SK-N-SH (cell line): ENCODE measurements at regions not wholly inside any gene's neighbourhood (a gene's known extent, or its start where the extent isn't known, plus 50 kb on each side); places are given as distances from the start of the nearest gene placed in this dataset.

Experiments
- EZH2phosphoT487 ChIP-seq: fragments of 200-600 bp; sonication (generic); IDR thresholded peaks from 2 replicates; pipeline ENCODE4 v1.6.1; 2017; ENCODE audit warnings: low read depth, mixed run types, mild to moderate bottlenecking, antibody characterized with exemption, moderate library complexity, borderline replicate concordance
- TEAD4 ChIP-seq: IDR thresholded peaks from 2 replicates; pipeline ENCODE4 v1.4.0; 2012; ENCODE audit warnings: mild to moderate bottlenecking, borderline replicate concordance; ENCODE audit not compliant: insufficient read depth
- TF ChIP-seq, protein P1 (sequence below): fragments of 200-600 bp; sonication (generic); IDR thresholded peaks from 2 replicates; pipeline ENCODE4 v1.6.1; 2017; ENCODE audit warnings: antibody characterized with exemption, mild to moderate bottlenecking, moderate library complexity
- TF ChIP-seq, protein P2 (sequence below): IDR thresholded peaks from 2 replicates; pipeline ENCODE4 v1.4.0; 2012; ENCODE audit warnings: low read depth, borderline replicate concordance

DNA sequence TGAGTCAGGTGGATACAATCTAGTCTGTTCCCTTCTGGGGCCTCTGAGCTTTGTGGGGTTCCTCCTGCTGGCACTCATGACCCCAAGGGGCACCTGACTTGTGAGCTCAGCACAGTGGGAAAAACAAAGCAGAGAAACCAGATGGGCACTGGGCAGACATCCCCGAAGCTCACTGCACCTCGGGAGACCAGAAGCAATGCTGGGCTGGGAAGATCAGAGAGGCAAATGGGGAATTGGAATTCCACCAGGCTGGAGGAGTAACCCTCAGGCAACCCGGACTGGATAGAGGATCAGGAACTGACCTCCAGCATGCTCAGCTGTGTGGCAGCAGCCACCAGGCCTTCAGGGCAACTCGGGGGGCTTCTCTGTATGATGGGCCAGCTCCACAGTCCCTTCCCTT, 50.3 kb downstream of the ABCC12 start:
- TF ChIP-seq, protein P1, sequence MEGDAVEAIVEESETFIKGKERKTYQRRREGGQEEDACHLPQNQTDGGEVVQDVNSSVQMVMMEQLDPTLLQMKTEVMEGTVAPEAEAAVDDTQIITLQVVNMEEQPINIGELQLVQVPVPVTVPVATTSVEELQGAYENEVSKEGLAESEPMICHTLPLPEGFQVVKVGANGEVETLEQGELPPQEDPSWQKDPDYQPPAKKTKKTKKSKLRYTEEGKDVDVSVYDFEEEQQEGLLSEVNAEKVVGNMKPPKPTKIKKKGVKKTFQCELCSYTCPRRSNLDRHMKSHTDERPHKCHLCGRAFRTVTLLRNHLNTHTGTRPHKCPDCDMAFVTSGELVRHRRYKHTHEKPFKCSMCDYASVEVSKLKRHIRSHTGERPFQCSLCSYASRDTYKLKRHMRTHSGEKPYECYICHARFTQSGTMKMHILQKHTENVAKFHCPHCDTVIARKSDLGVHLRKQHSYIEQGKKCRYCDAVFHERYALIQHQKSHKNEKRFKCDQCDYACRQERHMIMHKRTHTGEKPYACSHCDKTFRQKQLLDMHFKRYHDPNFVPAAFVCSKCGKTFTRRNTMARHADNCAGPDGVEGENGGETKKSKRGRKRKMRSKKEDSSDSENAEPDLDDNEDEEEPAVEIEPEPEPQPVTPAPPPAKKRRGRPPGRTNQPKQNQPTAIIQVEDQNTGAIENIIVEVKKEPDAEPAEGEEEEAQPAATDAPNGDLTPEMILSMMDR = no peak
- TF ChIP-seq, protein P2, sequence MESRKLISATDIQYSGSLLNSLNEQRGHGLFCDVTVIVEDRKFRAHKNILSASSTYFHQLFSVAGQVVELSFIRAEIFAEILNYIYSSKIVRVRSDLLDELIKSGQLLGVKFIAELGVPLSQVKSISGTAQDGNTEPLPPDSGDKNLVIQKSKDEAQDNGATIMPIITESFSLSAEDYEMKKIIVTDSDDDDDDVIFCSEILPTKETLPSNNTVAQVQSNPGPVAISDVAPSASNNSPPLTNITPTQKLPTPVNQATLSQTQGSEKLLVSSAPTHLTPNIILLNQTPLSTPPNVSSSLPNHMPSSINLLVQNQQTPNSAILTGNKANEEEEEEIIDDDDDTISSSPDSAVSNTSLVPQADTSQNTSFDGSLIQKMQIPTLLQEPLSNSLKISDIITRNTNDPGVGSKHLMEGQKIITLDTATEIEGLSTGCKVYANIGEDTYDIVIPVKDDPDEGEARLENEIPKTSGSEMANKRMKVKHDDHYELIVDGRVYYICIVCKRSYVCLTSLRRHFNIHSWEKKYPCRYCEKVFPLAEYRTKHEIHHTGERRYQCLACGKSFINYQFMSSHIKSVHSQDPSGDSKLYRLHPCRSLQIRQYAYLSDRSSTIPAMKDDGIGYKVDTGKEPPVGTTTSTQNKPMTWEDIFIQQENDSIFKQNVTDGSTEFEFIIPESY = no peak
- TF ChIP-seq EZH2phosphoT487 = no peak
- TF ChIP-seq TEAD4 = no peak
